ENCODE measurements at regions not wholly inside any gene's neighbourhood (a gene's known extent, or its start where the extent isn't known, plus 50 kb on each side); places are given as distances from the start of the nearest gene placed in this dataset.

- H3K27ac ChIP-seq: no peak overlapping the region
- TF ChIP-seq CTCF (IDR thresholded peaks at IDR 0.05): no peak
- TF ChIP-seq ZFX (IDR thresholded peaks at IDR 0.05; ENCODE audit: borderline replicate concordance): no peak
Observed at GRCh38 chr1:56034847-56035481, 544.4 kb downstream of the PLPP3 start.

- H3K27ac ChIP-seq: no peak overlapping the region
Observed at GRCh38 chr1:56034222-56034621, 545.1 kb downstream of the PLPP3 start.

GRCh38 chr1:56033321-56034037, 545.9 kb downstream of the PLPP3 start:
- no peak for TF ChIP-seq ZFX (IDR thresholded peaks at IDR 0.05; ENCODE audit: borderline replicate concordance)
- TF ChIP-seq CTCF (IDR thresholded peaks at IDR 0.05): no peak

More at GRCh38 chr1:56034222-56034621, 545.1 kb downstream of the PLPP3 start:
- TF ChIP-seq ZFX (IDR thresholded peaks at IDR 0.05; ENCODE audit: borderline replicate concordance): no peak
- no peak for TF ChIP-seq CTCF (IDR thresholded peaks at IDR 0.05)

GRCh38 chr1:56032096-56032676, 547.2 kb downstream of the PLPP3 start:
- TF ChIP-seq ZFX (IDR thresholded peaks at IDR 0.05; ENCODE audit: borderline replicate concordance) (no peak), CTCF (IDR thresholded peaks at IDR 0.05) (no peak)
- H3K27ac ChIP-seq: no peak overlapping the region

More at GRCh38 chr1:56033321-56034037, 545.9 kb downstream of the PLPP3 start:
- no peak overlapping the region for H3K27ac ChIP-seq

- TF ChIP-seq ZFX (IDR thresholded peaks at IDR 0.05; ENCODE audit: borderline replicate concordance) (no peak), CTCF (IDR thresholded peaks at IDR 0.05) (no peak)
- no peak overlapping the region for H3K27ac ChIP-seq
Observed at GRCh38 chr1:56031001-56031400, 548.4 kb downstream of the PLPP3 start.

GRCh38 chr1:56029319-56030003, 549.9 kb downstream of the PLPP3 start:
- TF ChIP-seq CTCF (IDR thresholded peaks at IDR 0.05) (no peak), ZFX (IDR thresholded peaks at IDR 0.05; ENCODE audit: borderline replicate concordance) (no peak)
- no peak overlapping the region for H3K27ac ChIP-seq

All from 22Rv1 (cell line).